ENCODE measurements at regions not wholly inside any gene's neighbourhood (a gene's known extent, or its start where the extent isn't known, plus 50 kb on each side); places are given as distances from the start of the nearest gene placed in this dataset.

- no peak overlapping the region for H3K27ac ChIP-seq
- H3K9me3 ChIP-seq (ENCODE audit: low read depth) = no peaks in the 10 kb centered on the region
- no peak for DNase-seq (ENCODE audit: low read depth in 1 of 2, low spot score in 1 of 2)
- H3K4me3 ChIP-seq = no peak overlapping the region
- H3K27me3 ChIP-seq = no peaks in the 10 kb centered on the region
- no peaks in the 10 kb centered on the region for H3K4me1 ChIP-seq (ENCODE audit: low read depth)
- TF ChIP-seq, protein P1, sequence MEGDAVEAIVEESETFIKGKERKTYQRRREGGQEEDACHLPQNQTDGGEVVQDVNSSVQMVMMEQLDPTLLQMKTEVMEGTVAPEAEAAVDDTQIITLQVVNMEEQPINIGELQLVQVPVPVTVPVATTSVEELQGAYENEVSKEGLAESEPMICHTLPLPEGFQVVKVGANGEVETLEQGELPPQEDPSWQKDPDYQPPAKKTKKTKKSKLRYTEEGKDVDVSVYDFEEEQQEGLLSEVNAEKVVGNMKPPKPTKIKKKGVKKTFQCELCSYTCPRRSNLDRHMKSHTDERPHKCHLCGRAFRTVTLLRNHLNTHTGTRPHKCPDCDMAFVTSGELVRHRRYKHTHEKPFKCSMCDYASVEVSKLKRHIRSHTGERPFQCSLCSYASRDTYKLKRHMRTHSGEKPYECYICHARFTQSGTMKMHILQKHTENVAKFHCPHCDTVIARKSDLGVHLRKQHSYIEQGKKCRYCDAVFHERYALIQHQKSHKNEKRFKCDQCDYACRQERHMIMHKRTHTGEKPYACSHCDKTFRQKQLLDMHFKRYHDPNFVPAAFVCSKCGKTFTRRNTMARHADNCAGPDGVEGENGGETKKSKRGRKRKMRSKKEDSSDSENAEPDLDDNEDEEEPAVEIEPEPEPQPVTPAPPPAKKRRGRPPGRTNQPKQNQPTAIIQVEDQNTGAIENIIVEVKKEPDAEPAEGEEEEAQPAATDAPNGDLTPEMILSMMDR (IDR thresholded peaks at IDR 0.05; ENCODE audit: low read depth, low read length) = no peak
- no peaks in the 10 kb centered on the region for H3K36me3 ChIP-seq
Observed at GRCh38 chr1:219495737-219496408, 117.0 kb downstream of the ZC3H11B start.

DNA sequence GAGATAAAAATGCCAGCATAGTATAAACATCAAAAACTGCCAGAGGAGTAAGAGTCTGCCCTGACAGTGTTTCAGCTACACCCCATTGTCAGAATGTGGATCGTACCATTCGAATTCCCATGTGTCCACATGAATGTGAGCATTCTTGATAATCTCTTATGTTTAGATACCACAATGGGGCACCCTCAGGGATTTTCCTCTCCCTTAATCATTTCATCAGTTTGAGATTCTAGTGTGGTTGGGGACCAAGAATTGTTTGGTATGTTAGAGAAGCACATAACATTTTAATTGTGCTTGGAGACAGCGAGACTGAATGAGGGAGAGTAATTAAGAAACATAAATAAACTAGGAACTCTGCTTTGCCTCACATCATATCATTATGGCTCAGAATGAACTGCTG is 120.2 kb downstream of the ZC3H11B start:
- Histone ChIP-seq H3K27me3 (no peaks in the 10 kb centered on the region), H3K4me1 (ENCODE audit: low read depth) (no peaks in the 10 kb centered on the region), H3K4me3 (no peak overlapping the region), H3K27ac (no peak overlapping the region), H3K36me3 (no peaks in the 10 kb centered on the region), H3K9me3 (ENCODE audit: low read depth) (no peaks in the 10 kb centered on the region)
- TF ChIP-seq, protein P1 (IDR thresholded peaks at IDR 0.05; ENCODE audit: low read depth, low read length) = no peak
- DNase-seq (ENCODE audit: low read depth in 1 of 2, low spot score in 1 of 2) = no peak

DNA sequence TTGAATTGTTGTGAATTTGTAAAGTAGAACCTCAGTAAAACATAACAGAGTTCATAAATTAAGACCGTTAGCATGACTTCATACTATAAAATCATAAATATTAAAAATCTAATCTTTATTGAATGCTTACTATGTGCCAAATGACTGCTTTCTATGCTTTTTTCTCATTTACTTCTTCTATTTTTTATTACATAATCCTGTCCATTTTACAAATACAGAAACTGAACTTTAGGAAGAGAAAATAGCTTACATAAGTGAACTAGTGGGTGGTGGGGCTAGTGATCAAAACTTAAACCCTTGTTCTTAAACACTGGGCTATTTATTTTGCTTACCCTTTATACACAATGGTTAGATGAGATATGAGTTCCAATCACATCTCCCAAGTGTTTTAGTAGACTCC is 122.3 kb downstream of the ZC3H11B start:
- H3K9me3 ChIP-seq (ENCODE audit: low read depth) = no peaks in the 10 kb centered on the region
- DNase-seq (ENCODE audit: low read depth in 1 of 2, low spot score in 1 of 2) = no peak
- H3K4me3 ChIP-seq = no peak overlapping the region
- no peak overlapping the region for H3K27ac ChIP-seq
- H3K4me1 ChIP-seq (ENCODE audit: low read depth) = no peaks in the 10 kb centered on the region
- H3K36me3 ChIP-seq = no peaks in the 10 kb centered on the region
- TF ChIP-seq, protein P1 (IDR thresholded peaks at IDR 0.05; ENCODE audit: low read depth, low read length) = no peak
- H3K27me3 ChIP-seq = no peaks in the 10 kb centered on the region

- Histone ChIP-seq H3K27ac (no peak overlapping the region), H3K4me1 (ENCODE audit: low read depth) (no peaks in the 10 kb centered on the region), H3K4me3 (no peak overlapping the region), H3K27me3 (no peaks in the 10 kb centered on the region), H3K36me3 (no peaks in the 10 kb centered on the region), H3K9me3 (ENCODE audit: low read depth) (no peaks in the 10 kb centered on the region)
- DNase-seq (ENCODE audit: low read depth in 1 of 2, low spot score in 1 of 2) = no peak
- TF ChIP-seq, protein P1 (IDR thresholded peaks at IDR 0.05; ENCODE audit: low read depth, low read length) = no peak
Observed at GRCh38 chr1:219489636-219490035, 123.3 kb downstream of the ZC3H11B start.

- Histone ChIP-seq H3K27ac (no peak overlapping the region), H3K4me1 (ENCODE audit: low read depth) (no peaks in the 10 kb centered on the region), H3K27me3 (no peaks in the 10 kb centered on the region), H3K36me3 (no peaks in the 10 kb centered on the region), H3K9me3 (ENCODE audit: low read depth) (no peaks in the 10 kb centered on the region), H3K4me3 (no peak overlapping the region)
- TF ChIP-seq, protein P1 (IDR thresholded peaks at IDR 0.05; ENCODE audit: low read depth, low read length) = no peak
- DNase-seq (ENCODE audit: low read depth in 1 of 2, low spot score in 1 of 2) = no peak
Observed at GRCh38 chr1:219488275-219488674, 124.6 kb downstream of the ZC3H11B start.
